DMS79 (cell line): ENCODE measurements at regions not wholly inside any gene's neighbourhood (a gene's known extent, or its start where the extent isn't known, plus 50 kb on each side); places are given as distances from the start of the nearest gene placed in this dataset.

ENCODE experiments used
- DNase-seq: peaks from one replicate; lab custom pipeline; 2025; lab: John Stamatoyannopoulos, UW

DNA sequence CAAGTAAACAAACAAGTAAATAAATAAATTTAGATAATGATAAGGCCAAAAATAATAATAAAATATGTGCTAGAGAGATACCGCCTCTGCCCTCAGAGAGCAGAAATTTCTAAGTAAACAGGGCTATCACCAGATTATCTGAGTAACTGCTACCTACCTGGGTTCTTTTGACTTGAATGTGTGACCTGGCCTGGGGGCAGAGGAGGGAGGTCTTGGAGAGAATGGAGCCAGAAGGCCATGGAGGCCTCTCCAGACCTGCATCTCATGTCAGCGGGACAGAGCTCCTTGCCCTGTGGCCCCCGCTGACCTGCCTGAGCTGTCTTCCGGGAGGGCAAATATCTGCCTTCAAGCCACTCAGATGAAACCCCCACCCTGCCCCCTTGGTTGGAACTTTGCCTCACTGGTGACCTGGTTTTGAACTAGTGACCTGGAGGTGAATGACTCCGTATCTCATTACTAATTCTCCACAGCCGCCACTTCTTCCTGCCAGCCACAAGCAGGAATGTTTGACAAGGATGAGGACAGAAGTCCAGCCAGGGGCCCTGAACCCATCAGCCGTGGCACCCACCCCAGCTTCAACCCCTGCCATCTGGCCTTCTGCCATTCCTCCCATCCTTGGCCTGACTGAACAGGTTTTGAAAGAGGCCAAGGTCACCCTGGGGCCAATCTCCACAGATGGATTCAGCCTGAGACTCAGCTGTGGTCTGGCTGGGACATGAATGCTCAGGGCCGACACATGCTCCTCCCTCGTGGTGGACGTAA is 86.8 kb upstream of the PARP11 start:
- no peak for DNase-seq

GRCh38 chr12:3958534-3958933 is 85.3 kb upstream of the PARP11 start:
- no peak for DNase-seq

GRCh38 chr12:3951380-3952135 is 78.4 kb upstream of the PARP11 start:
- no peak for DNase-seq

GRCh38 chr12:3950714-3951320 is 77.6 kb upstream of the PARP11 start:
- DNase-seq: no peak

DNA sequence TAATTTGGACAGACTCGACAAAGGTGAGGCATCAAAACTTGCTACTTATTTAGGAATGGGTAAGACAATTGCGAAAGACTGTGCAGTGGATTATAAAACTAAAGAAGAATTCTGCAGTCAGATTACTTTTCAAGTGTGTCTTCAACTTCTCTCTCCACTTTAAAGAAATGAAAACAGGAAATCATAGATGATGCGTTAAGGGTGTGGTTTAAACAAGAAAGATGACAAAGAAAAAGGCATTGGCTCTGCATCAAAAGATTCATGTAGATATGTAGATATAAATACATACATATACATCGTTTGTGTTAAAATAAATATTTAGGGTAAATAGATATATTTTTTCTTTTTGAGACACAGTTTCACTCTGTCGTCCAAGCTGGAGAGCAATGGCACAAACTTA is 74.6 kb upstream of the PARP11 start:
- no peak for DNase-seq

DNA sequence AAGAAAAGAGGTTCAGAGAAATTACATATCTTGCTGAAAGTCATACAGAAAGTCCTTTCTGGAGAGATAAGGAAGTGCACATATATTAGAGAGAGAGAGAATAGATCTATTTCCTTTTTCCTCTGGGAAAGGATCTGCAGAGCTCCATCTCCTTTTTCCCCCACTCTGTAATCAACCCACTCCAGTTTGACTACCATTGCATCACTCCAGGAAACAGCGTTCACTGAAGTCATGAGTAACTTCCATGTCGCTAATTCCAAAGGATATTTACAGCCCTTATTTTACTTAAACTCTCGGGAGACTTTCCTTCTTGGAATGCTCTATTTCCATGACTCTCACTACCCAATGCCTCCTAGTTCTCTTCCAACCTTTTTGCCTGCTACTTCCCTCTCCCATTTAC is 72.5 kb upstream of the PARP11 start:
- DNase-seq: no peak

DNA sequence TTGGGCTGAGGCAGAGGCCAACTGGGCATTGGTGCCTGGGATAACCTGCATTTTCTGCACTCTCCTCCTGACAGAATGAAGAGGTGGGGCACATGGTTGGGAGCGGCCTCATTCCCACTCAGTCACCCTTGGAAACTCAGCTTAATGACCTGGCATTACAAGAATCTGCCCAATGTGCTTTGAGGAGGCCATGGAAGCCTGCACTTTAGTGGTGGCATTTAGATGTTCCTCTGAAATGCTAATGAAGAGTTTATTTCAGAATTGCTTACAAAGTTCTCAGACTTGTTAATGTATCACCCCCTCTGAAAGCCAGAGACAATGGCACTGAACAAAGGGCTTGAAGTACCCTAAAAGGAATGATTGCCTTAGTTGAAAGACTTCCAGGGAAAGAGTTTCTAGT is 71.4 kb upstream of the PARP11 start:
- no peak for DNase-seq

GRCh38 chr12:3938042-3938544 is 64.9 kb upstream of the PARP11 start:
- DNase-seq: no peak

GRCh38 chr12:3935078-3935477 is 61.9 kb upstream of the PARP11 start:
- no peak for DNase-seq

DNA sequence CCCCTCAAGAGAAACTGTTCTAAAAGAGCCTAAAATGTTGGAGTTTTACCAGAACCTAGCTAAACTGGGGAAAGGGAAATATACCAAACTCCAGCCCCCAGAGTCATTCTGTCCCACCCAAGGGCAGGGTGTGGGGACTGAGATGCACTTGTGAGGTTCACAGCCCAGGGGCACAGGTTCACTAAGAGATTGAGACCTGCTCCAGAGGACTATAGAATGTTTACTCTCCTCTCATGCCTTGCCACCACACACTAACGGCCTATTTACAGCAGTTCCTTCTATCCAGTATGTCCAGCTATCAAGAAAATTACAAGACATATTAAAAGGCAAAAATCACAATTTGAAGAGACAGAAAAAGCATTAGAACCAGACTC is 60.6 kb upstream of the PARP11 start:
- DNase-seq: no peak

DNA sequence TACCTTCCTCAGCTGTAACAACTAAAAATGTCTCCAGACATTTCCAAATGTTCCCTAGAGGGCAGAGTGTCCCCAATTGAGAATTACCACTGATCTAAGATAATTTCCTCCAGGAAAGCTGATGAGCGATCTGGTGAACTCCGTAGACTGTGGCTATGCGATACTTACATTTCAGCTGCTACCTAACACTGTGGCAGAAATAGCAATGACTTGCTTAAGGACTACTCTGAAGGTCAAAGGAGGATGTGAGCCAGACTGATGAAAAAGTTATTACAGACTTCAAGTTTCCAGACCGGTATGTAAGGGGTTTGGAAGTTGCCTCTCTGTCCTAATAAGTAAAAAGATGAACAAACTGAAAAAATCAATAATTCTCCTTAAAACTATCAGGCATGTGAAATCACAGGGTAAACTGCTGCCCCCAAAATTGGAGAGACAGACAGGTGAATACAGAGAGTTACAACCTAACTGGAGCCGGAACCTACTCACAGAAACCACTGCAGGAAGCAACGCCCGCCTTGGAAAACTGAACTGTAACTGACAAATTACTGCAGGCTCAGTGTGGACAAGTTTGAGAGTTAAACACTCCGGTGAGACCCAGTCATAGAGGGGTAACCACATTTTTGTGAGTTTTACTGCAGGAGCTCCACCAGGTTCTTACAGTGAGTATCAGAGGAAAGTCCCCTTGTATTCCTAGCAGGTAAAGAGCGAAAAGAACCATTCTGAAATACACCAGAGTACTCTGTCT is 60.0 kb upstream of the PARP11 start:
- no peak for DNase-seq

DNA sequence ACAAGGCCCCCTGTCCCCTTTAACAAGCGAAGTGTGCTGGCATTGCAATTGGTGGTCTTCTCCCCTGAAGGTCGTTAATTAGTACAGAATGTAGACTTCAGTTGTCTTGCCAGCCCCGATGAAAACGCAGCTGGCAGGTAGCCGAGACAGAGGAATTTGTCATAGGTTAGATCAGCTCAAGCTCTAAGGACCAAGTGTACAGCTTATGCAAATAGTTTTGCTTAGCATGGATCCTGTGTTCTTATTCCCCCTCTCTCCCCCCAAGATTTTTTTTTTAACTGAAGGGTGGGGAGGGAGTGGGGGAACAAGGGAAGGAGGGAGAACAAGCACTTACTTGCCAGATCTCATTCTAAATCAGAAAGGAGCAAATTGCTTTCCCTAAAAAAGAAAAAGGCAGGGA is 58.6 kb upstream of the PARP11 start:
- DNase-seq: no peak

- DNase-seq: no peak
These were observed 58.0 kb upstream of the PARP11 start for GRCh38 chr12:3931206-3931605.

GRCh38 chr12:3929875-3930615 is 56.8 kb upstream of the PARP11 start:
- no peak for DNase-seq

GRCh38 chr12:3928538-3929184 is 55.5 kb upstream of the PARP11 start:
- DNase-seq: no peak

- no peak for DNase-seq
These were observed 52.4 kb upstream of the PARP11 start for GRCh38 chr12:3925621-3926020.

- no peak for DNase-seq
These were observed 51.6 kb upstream of the PARP11 start for GRCh38 chr12:3924761-3925160.

GRCh38 chr12:3923021-3923420 is 49.8 kb upstream of the PARP11 start:
- no peak for DNase-seq
